SK-N-SH treated with all-trans-retinoic acid at 6 μM for 48 hours (cell line): ENCODE measurements at regions not wholly inside any gene's neighbourhood (a gene's known extent, or its start where the extent isn't known, plus 50 kb on each side); places are given as distances from the start of the nearest gene placed in this dataset.

Experiments
- ATAC-seq: fragments of 200-7000 bp; cut with Tn5 transposase; 3 replicates; pipeline ENCODE4 v1.9.1; 2020; ENCODE audit warnings: mild to moderate bottlenecking, moderate library complexity
- BACH2 ChIP-seq: fragments of 250-450 bp; sonication (Bioruptor Pico); IDR thresholded peaks from 2 replicates; pipeline ENCODE4 v1.9.0; 2021; ENCODE audit warnings: mild to moderate bottlenecking, borderline replicate concordance
- CSDC2 ChIP-seq: fragments of 250-450 bp; sonication (Bioruptor Pico); IDR thresholded peaks from 2 replicates; pipeline ENCODE4 v1.5.0; 2020; ENCODE audit warnings: mild to moderate bottlenecking, moderate library complexity
- ESRRG ChIP-seq: fragments of 250-450 bp; sonication (Bioruptor Pico); IDR thresholded peaks from 2 replicates; pipeline ENCODE4 v1.6.1; 2021; ENCODE audit warnings: mild to moderate bottlenecking
- GLIS3 ChIP-seq: fragments of 250-450 bp; sonication (Bioruptor Pico); IDR thresholded peaks from 2 replicates; pipeline ENCODE4 v1.5.0; 2020; ENCODE audit warnings: mild to moderate bottlenecking, moderate library complexity
- ISL1 ChIP-seq: fragments of 250-450 bp; sonication (Bioruptor Pico); IDR thresholded peaks from 2 replicates; pipeline ENCODE4 v2.1.2; 2022; ENCODE audit warnings: mild to moderate bottlenecking, moderate library complexity
- OSR1 ChIP-seq: fragments of 250-450 bp; sonication (Bioruptor Pico); IDR thresholded peaks from 2 replicates; pipeline ENCODE4 v1.8.0; 2022; ENCODE audit warnings: moderate library complexity, mild to moderate bottlenecking, inconsistent platforms
- POU6F1 ChIP-seq: fragments of 250-450 bp; sonication (Bioruptor Pico); IDR thresholded peaks from 2 replicates; pipeline ENCODE4 v1.8.0; 2021; ENCODE audit warnings: low read depth, mild to moderate bottlenecking, moderate library complexity, borderline replicate concordance
- PPARA ChIP-seq: fragments of 250-450 bp; sonication (Bioruptor Pico); IDR thresholded peaks from 2 replicates; pipeline ENCODE4 v1.5.0; 2020; ENCODE audit warnings: mild to moderate bottlenecking, borderline replicate concordance
- RARB ChIP-seq: fragments of 250-450 bp; sonication (Bioruptor Pico); IDR thresholded peaks from 2 replicates; pipeline ENCODE4 v1.8.0; 2021; ENCODE audit warnings: mild to moderate bottlenecking, moderate library complexity
- SNAI2 ChIP-seq: fragments of 250-450 bp; sonication (Bioruptor Pico); IDR thresholded peaks from 2 replicates; pipeline ENCODE4 v1.5.0; 2020; ENCODE audit warnings: mild to moderate bottlenecking, moderate library complexity
- TCF4 ChIP-seq: fragments of 250-450 bp; sonication (Bioruptor Pico); IDR thresholded peaks from 2 replicates; pipeline ENCODE4 v1.8.0; 2021; ENCODE audit warnings: mild to moderate bottlenecking, moderate library complexity, borderline replicate concordance
- TOX ChIP-seq: fragments of 250-450 bp; sonication (Bioruptor Pico); IDR thresholded peaks from 2 replicates; pipeline ENCODE4 v1.8.0; 2021; ENCODE audit warnings: mild to moderate bottlenecking, moderate library complexity, borderline replicate concordance
- ZC3H10 ChIP-seq: fragments of 250-450 bp; sonication (Bioruptor Pico); IDR thresholded peaks from 2 replicates; pipeline ENCODE4 v1.5.1; 2021; ENCODE audit warnings: mild to moderate bottlenecking, moderate library complexity
- ZFP3 ChIP-seq: fragments of 250-450 bp; sonication (Bioruptor Pico); IDR thresholded peaks from 2 replicates; pipeline ENCODE4 v1.5.0; 2020; ENCODE audit warnings: mild to moderate bottlenecking, moderate library complexity
- ZFP30 ChIP-seq: fragments of 450-650 bp; formaldehyde crosslinking; IDR thresholded peaks from 2 replicates; pipeline ENCODE4 v1.5.0; 2022; ENCODE audit warnings: mild to moderate bottlenecking, moderate library complexity
- ZNF565 ChIP-seq: fragments of 450-650 bp; formaldehyde crosslinking; conservative IDR thresholded peaks from 2 replicates; pipeline ENCODE4 v1.5.0; 2020; ENCODE audit warnings: low read depth, mild to moderate bottlenecking, moderate library complexity
- ZNF70 ChIP-seq: fragments of 450-650 bp; formaldehyde crosslinking; IDR thresholded peaks from 2 replicates; pipeline ENCODE4 v1.5.0; 2020; ENCODE audit warnings: mild to moderate bottlenecking, moderate library complexity
- ZNF8 ChIP-seq: fragments of 450-650 bp; formaldehyde crosslinking; IDR thresholded peaks from 2 replicates; pipeline ENCODE4 v1.5.0; 2020; ENCODE audit warnings: mild to moderate bottlenecking, moderate library complexity
- TF ChIP-seq, protein P1 (sequence below): fragments of 250-450 bp; sonication (Bioruptor Pico); IDR thresholded peaks from 2 replicates; pipeline ENCODE4 v1.8.0; 2020; ENCODE audit warnings: mild to moderate bottlenecking, moderate library complexity, borderline replicate concordance
- TF ChIP-seq, protein P2 (sequence below): fragments of 250-450 bp; sonication (Bioruptor Pico); IDR thresholded peaks from 2 replicates; pipeline ENCODE4 v1.5.1; 2020; ENCODE audit warnings: low read depth, mild to moderate bottlenecking, moderate library complexity
- TF ChIP-seq, protein P3 (sequence below): fragments of 250-450 bp; sonication (Bioruptor Pico); IDR thresholded peaks from 2 replicates; pipeline ENCODE4 v1.5.1; 2021; ENCODE audit warnings: mild to moderate bottlenecking, moderate library complexity

DNA sequence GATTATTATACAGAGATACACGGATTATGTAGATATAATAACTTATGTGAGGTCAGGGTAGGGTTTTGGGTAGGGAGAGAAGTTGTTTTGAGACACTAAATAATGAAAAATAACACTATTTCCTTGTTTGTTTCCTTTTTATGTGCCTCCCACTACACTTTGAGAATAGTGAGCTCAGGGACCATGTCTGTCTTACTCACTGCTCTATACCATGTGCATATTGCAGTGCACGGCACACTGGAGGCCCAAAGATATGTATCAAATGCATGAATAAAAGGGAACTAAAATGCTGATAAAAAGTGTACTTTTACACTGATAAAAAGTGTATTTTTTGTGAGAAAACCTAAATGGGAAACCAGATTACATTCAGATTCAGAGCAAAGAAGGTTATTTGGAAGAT lies 151.4 kb upstream of the NABP1 start (continued):
- TF ChIP-seq, protein P1, sequence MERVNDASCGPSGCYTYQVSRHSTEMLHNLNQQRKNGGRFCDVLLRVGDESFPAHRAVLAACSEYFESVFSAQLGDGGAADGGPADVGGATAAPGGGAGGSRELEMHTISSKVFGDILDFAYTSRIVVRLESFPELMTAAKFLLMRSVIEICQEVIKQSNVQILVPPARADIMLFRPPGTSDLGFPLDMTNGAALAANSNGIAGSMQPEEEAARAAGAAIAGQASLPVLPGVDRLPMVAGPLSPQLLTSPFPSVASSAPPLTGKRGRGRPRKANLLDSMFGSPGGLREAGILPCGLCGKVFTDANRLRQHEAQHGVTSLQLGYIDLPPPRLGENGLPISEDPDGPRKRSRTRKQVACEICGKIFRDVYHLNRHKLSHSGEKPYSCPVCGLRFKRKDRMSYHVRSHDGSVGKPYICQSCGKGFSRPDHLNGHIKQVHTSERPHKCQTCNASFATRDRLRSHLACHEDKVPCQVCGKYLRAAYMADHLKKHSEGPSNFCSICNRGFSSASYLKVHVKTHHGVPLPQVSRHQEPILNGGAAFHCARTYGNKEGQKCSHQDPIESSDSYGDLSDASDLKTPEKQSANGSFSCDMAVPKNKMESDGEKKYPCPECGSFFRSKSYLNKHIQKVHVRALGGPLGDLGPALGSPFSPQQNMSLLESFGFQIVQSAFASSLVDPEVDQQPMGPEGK (CRISPR knock-in tag), result no peak
- no peak for TF ChIP-seq ESRRG (CRISPR knock-in tag)
- no peak for TF ChIP-seq BACH2 (CRISPR knock-in tag)

GRCh38 chr2:191526953-191527556 lies 150.9 kb upstream of the NABP1 start:
- ATAC-seq, result no peak
- TF ChIP-seq ESRRG (CRISPR knock-in tag), result no peak
- TF ChIP-seq GLIS3 (CRISPR knock-in tag), result no peak
- no peak for TF ChIP-seq ZFP30 (CRISPR knock-in tag)
- TF ChIP-seq PPARA (CRISPR knock-in tag), result no peak

GRCh38 chr2:191530618-191531017 lies 147.3 kb upstream of the NABP1 start:
- no peak for ATAC-seq
- TF ChIP-seq ZC3H10 (CRISPR knock-in tag) (no peak), TOX (no peak), GLIS3 (CRISPR knock-in tag) (no peak), CSDC2 (CRISPR knock-in tag) (no peak), ZNF70 (CRISPR knock-in tag) (no peak), POU6F1 (CRISPR knock-in tag) (no peak)
- TF ChIP-seq, protein P2, sequence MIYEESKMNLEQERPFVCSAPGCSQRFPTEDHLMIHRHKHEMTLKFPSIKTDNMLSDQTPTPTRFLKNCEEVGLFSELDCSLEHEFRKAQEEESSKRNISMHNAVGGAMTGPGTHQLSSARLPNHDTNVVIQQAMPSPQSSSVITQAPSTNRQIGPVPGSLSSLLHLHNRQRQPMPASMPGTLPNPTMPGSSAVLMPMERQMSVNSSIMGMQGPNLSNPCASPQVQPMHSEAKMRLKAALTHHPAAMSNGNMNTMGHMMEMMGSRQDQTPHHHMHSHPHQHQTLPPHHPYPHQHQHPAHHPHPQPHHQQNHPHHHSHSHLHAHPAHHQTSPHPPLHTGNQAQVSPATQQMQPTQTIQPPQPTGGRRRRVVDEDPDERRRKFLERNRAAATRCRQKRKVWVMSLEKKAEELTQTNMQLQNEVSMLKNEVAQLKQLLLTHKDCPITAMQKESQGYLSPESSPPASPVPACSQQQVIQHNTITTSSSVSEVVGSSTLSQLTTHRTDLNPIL (CRISPR knock-in tag), result no peak

GRCh38 chr2:191533693-191534180 lies 144.2 kb upstream of the NABP1 start:
- no peak for ATAC-seq
- TF ChIP-seq TCF4 (CRISPR knock-in tag), result no peak
- no peak for TF ChIP-seq POU6F1 (CRISPR knock-in tag)
- TF ChIP-seq ESRRG (CRISPR knock-in tag), result no peak
- TF ChIP-seq ZFP3 (CRISPR knock-in tag), result no peak
- no peak for TF ChIP-seq SNAI2 (CRISPR knock-in tag)
- TF ChIP-seq, protein P2 (CRISPR knock-in tag), result no peak
- no peak for TF ChIP-seq ZNF565 (CRISPR knock-in tag)
- TF ChIP-seq, all 23 proteins: peak for 0

- no peak for ATAC-seq
- TF ChIP-seq ZFP3 (CRISPR knock-in tag), result no peak
- no peak for TF ChIP-seq RARB
- no peak for TF ChIP-seq ISL1 (CRISPR knock-in tag)
- no peak for TF ChIP-seq CSDC2 (CRISPR knock-in tag)
- TF ChIP-seq, protein P3, sequence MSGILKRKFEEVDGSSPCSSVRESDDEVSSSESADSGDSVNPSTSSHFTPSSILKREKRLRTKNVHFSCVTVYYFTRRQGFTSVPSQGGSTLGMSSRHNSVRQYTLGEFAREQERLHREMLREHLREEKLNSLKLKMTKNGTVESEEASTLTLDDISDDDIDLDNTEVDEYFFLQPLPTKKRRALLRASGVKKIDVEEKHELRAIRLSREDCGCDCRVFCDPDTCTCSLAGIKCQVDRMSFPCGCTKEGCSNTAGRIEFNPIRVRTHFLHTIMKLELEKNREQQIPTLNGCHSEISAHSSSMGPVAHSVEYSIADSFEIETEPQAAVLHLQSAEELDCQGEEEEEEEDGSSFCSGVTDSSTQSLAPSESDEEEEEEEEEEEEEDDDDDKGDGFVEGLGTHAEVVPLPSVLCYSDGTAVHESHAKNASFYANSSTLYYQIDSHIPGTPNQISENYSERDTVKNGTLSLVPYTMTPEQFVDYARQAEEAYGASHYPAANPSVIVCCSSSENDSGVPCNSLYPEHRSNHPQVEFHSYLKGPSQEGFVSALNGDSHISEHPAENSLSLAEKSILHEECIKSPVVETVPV (CRISPR knock-in tag), result no peak
- TF ChIP-seq, protein P2 (CRISPR knock-in tag), result no peak
- no peak for TF ChIP-seq OSR1
- TF ChIP-seq ZFP30 (CRISPR knock-in tag), result no peak
- no peak for TF ChIP-seq TOX
- no peak for TF ChIP-seq ZNF8 (CRISPR knock-in tag)
- no peak for TF ChIP-seq ZNF70 (CRISPR knock-in tag)
- TF ChIP-seq ZNF565 (CRISPR knock-in tag), result no peak
- TF ChIP-seq BACH2 (CRISPR knock-in tag), result no peak
These were observed 140.0 kb upstream of the NABP1 start for GRCh38 chr2:191537921-191538320.
